NAMALWA (cell line): ENCODE measurements at regions not wholly inside any gene's neighbourhood (a gene's known extent, or its start where the extent isn't known, plus 50 kb on each side); places are given as distances from the start of the nearest gene placed in this dataset.
"Not testable (repeated sequence)": the region's sequence is repeated elsewhere in the genome, so short reads cannot be mapped to it uniquely, and the experiment has no call there.

Experiments used
- DNase-seq: peaks from one replicate; pipeline ENCODE4 v3.0.0-alpha.2; 2015; ENCODE audit warnings: low spot score

- DNase-seq, result no peak
Observed at GRCh38 chr1:230556453-230556852, 85.8 kb upstream of the COG2 start.

GRCh38 chr1:230555814-230556213 lies 86.5 kb upstream of the COG2 start:
- DNase-seq, result peak; percentile 17

DNA sequence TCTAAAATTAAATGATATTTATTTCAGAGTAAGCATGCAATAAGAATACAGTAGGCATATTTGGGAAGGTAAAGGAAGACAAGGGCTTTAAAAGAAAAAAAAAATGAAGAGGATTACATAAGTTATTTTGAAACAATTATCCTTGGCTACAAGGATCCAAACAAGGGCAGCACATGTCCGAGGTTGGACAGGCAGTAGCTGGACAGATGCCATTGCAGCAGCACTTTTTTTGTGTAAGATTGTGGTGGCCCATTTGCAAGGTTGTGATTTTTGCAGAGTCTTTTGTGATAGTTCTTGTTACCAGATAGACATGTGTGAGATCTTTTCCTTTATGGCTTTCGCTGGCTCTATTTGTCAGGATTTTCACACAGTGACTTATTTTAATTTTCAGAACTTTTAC lies 89.4 kb upstream of the COG2 start:
- no peak for DNase-seq

GRCh38 chr1:230550945-230551344 lies 91.3 kb upstream of the COG2 start:
- not testable (repeated sequence) for DNase-seq

DNA sequence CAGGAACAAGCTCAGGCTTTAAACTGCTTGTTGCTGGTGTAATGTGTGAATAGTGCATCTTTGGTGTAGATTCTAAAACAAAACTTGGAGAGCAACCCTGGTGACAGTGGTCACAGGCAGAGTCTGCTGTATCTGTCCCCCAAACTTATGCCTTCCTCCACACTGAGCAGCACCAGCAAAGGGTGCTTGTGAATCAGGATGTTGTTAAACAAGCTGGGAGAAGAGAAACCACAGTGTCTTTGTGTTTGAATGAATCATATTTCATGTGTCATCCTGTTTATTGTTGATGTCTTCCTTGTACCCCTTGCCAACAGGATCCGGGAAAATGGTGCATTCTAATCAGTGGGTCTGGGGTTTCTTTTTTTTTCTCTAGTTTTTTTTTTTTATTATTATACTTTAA lies 91.9 kb upstream of the COG2 start:
- DNase-seq, result no peak

DNA sequence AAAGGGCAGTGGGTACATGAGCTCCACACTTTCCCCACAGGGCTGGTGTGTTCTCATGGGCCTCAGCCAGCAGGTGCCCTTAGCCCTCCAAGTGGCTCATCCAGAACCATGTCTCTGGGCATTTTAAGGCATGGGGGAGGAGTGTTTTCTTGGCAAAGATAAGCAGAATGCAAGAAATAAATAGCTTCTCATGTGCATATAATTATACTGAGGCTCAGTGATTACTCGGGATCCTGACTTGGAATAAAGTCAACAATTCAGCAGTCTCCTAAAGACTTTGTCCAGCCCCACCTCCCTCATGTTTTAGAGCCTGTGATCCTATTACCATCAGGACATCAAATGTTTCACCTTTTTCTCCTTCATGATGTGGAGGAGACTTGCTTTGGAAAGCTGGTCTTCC lies 92.7 kb upstream of the COG2 start:
- DNase-seq, result no peak

- no peak for DNase-seq
Observed at GRCh38 chr1:230548997-230549396, 93.3 kb upstream of the COG2 start.

- DNase-seq, result peak; percentile 25
Observed at GRCh38 chr1:230548357-230548756, 93.9 kb upstream of the COG2 start.

DNA sequence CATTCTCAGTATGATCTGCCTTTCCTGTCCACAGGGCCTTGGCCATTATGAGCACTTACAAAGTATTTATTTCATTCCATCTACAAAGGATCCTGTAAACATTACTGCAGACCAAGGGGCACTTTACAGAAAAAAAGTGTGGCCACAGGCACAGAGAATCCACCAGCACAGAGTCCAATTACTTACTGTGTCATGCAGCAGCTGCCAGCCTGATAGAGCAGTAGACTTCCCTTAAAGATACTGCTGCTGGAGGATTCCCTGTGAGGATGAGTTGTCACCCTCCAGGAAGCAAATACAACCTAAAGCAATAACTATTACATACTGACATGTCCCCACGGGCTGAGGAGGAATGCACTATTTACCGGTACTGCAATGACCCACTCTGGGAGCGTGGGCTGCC lies 97.1 kb upstream of the COG2 start:
- no peak for DNase-seq

- DNase-seq, result no peak
Observed at GRCh38 chr1:230544758-230545157, 97.5 kb upstream of the COG2 start.

DNA sequence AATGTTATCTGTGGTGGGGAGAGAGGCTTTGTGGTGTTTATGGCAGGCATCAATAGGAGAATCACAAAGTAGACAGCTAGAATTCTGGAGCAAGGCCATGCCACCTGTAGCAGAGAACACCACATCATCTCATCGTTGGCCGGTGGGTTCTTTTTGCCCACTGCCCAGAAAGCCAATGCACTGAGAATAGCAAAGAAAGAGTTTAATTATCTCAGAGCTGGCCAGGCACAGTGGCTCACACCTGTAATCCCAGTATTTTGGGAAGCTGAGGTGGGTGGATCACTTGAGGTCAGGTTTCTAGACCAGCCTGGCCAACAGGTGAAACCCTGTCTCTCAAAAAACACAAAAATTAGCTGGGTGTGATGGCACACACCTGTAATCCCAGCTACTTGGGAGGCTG lies 99.2 kb upstream of the COG2 start:
- DNase-seq, result no peak

GRCh38 chr1:230542681-230543080 lies 99.6 kb upstream of the COG2 start:
- DNase-seq, result no peak

GRCh38 chr1:230542054-230542453 lies 100.2 kb upstream of the COG2 start:
- no peak for DNase-seq

GRCh38 chr1:230541306-230541705 lies 101.0 kb upstream of the COG2 start:
- DNase-seq, result no peak

DNA sequence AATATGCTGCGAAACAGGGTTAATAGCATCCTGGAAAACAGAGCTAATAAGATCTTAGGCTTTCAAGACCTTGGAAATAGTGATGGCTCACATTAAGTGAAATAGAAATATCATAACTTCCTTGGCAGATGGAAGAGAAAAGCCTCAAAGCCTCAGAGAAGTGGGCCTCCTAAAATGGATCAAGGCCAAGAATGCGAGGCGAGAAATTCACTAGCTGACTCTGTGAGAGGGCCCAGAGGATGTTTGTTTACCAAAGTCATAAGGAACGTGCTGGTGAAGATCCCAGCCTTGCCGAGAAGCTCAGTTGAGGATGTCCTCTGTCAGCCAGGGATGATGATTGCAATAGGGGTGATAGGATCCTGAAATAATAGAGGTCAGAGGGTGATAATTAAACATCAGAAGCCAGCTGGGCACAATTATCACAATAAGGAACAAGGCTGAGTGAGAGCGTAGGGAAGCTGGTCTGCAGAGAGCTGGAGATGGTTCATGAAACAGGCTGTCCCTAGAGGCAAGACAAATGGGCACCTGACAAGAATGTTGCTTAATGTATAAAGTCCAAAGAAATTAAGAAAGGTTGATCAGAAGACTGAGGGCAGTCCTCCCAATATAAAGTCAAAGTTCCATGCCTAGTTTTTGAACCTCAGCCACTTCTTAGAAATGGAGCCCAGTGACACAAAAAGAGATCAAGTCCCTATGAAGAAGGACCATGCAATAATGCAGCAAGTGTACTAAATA lies 101.7 kb upstream of the COG2 start:
- DNase-seq, result no peak

DNA sequence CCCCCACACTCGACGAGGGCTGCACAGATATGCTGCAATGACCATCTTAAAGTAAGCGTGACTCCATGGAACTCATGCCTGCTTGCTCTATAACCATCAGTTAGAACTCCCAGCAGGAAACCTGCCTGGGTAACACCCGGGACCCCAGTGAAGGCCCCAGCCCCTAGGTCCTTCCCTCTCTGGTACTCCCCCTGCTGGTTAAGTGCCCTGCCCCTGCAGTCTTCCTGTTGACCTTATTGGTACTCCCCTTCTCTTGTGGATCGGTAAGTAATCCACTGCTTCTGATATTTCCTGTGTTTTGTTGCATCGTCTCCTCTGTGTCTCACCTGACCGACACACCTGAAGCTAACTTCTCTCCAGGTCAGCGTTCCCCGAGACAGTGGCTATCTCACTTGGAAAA lies 104.8 kb upstream of the COG2 start:
- DNase-seq, result peak; percentile 25

- DNase-seq, result no peak
Observed at GRCh38 chr1:230536641-230537155, 105.6 kb upstream of the COG2 start.

GRCh38 chr1:230534224-230534623 lies 108.1 kb upstream of the COG2 start:
- DNase-seq, result no peak

DNA sequence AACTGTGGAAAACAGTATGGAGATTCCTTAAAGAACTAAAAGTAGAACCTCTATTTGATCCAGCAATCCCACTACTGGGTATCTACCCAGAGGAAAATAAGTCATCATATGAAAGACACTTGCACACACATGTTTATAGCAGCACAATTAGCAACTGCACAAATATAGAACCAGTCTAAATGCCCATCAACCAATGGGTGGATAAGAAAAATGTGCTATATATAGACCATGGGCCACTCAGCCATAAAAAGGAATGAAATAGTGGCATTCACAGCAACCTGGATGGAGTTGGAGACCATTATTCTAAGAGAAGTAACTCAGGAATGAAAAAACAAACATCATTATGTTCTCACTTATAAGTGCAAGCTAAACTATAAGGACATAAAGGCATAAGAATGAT lies 105.0 kb upstream of the PGBD5 start:
- DNase-seq, result no peak

DNA sequence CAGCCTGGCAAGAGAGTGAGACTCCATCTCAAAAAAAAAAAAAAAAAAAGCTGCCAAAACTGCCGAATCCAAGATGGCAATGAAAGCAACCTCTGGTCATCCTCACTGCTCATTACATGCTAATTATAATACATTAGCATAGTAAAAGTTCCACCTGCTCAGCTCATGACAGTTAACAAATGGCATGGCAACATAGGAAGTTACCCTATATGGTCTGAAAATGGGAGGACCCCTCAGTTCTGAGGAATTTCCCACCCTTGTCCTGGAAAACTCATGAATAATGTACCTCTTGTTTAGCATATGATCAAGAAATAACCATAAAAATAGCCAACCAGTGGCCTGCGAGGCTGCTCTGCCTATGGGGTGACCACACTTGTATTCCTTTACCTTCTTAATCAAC lies 93.1 kb upstream of the PGBD5 start:
- DNase-seq, result no peak

DNA sequence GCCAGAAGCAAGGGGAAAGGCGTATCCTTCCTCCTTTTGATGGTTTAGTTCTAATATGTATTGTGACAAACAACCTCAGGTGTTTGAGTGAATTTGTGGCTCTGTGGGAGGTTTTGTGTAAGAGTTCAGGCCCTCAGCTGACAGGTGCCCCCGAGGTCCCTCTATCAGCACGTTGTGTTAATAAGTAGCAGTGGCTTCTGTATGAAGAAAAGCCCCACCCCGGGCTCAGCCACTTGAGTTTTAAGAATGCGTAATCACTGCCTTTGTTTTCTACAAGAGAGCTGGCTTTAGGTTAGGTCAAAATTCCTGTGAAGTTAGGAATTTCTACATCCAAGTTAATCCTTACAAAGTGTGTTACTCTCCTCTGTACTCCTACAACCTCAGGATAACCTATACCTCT lies 92.4 kb upstream of the PGBD5 start:
- no peak for DNase-seq

DNA sequence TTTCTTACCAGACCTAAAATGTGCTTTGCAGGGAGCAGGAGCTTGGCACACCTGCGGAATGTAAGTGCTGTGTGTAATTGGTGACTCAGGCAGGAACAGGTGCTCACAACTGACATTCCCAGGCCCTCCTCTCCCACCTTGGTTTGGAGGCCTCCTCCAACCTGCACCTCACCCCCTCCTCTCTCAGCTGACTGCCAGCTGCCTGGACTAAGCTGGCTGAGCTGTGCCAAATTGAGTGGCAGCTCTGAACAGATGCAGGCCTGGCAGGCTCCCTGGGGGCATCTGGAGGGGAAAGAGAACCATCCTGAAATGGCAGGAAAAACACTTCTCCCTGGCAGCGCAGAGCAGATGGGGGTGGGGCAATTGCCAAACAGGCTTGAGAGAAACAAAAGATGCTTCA lies 91.7 kb upstream of the PGBD5 start:
- DNase-seq, result no peak

DNA sequence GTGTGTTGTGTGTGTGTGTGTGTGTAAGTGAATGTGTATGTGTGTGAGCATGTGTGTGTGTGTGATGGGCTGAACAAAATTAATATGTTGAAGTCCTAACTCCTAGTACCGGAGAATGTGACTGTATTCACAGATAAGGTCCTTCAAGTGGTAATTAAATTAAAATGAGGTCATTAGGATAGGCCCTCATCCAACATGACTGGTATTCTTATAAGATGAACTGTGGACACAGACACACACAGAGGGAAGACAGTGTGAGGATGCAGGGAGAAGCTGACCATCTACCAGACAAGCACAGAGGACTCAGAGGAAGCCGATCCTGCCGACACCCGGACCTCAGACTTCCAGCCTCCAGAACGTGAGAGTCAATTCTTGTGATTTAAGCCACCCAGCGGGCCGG lies 91.2 kb upstream of the PGBD5 start:
- no peak for DNase-seq

- no peak for DNase-seq
Observed at GRCh38 chr1:230516889-230517288, 90.8 kb upstream of the PGBD5 start.
